CD14-positive monocyte (primary cell): ENCODE measurements at regions not wholly inside any gene's neighbourhood (a gene's known extent, or its start where the extent isn't known, plus 50 kb on each side); places are given as distances from the start of the nearest gene placed in this dataset.

ENCODE experiments used
- DNase-seq, 3 donors: peaks; one replicate each; pipeline ENCODE4 v3.0.0-alpha.2; 2011 to 2022
- H2AFZ ChIP-seq: 2 replicates; pipeline ENCODE4 v1.6.0; 2012; ENCODE audit warnings: mild to moderate bottlenecking, low read depth, low read length, inconsistent platforms; ENCODE audit not compliant: insufficient read depth, poor library complexity, severe bottlenecking
- H3K27ac ChIP-seq, 2 donors: 1 replicate in 1 of 2; 2 replicates in 1 of 2; pipeline ENCODE4 v1.5.1; 2012 to 2013; ENCODE audit warnings: low read length in 2 of 2, control low read depth in 1 of 2, inconsistent platforms in 1 of 2, low read depth in 1 of 2, mild to moderate bottlenecking in 1 of 2
- H3K27me3 ChIP-seq, 2 donors: one replicate each; pipeline versions ENCODE4 v1.6.0 to v1.6.1; 2011 to 2013; ENCODE audit warnings: low read length in 2 of 2; ENCODE audit not compliant: control insufficient read depth in 2 of 2, insufficient read depth in 2 of 2
- H3K36me3 ChIP-seq, 2 donors: replicated peaks in 1 of 2; 1 replicate in 1 of 2; 2 replicates in 1 of 2; pipeline versions ENCODE4 v1.5.1 to v1.6.1; 2012 to 2013; ENCODE audit warnings: low read length in 2 of 2, control low read depth in 1 of 2, inconsistent platforms in 1 of 2, mild to moderate bottlenecking in 1 of 2; ENCODE audit not compliant: insufficient read depth in 2 of 2, control insufficient read depth in 1 of 2
- H3K4me1 ChIP-seq, 2 donors: 1 replicate in 1 of 2; 2 replicates in 1 of 2; pipeline versions ENCODE4 v1.5.1 to v1.6.1; 2012 to 2013; ENCODE audit warnings: low read length in 2 of 2, control low read depth in 1 of 2, inconsistent platforms in 1 of 2, mild to moderate bottlenecking in 1 of 2, moderate library complexity in 1 of 2; ENCODE audit not compliant: insufficient read depth in 2 of 2, control insufficient read depth in 1 of 2
- H3K4me2 ChIP-seq: replicated peaks from 2 replicates; pipeline ENCODE3; 2012; ENCODE audit warnings: low read length, moderate library complexity, mild to moderate bottlenecking; ENCODE audit not compliant: poor library complexity, severe bottlenecking; ENCODE audit errors: extremely low read depth
- H3K4me3 ChIP-seq, 3 experiments: fragments of 200-600 bp in 1 of 3; sonication (generic) in 1 of 3; replicated peaks in 1 of 3; 1 replicate in 2 of 3; 2 replicates in 1 of 3; pipeline ENCODE4 v1.5.1; 2011 to 2013; ENCODE audit warnings: low read length in 3 of 3, mild to moderate bottlenecking in 3 of 3, control low read depth in 2 of 3, low read depth in 2 of 3, inconsistent platforms in 1 of 3, moderate library complexity in 1 of 3
- H3K79me2 ChIP-seq: 2 replicates; pipeline ENCODE4 v1.6.0; 2012; ENCODE audit warnings: mild to moderate bottlenecking, control low read depth, inconsistent platforms, low read length, moderate library complexity; ENCODE audit not compliant: insufficient read depth
- H3K9ac ChIP-seq: 2 replicates; pipeline ENCODE4 v1.6.0; 2017; ENCODE audit warnings: low read length, mild to moderate bottlenecking; ENCODE audit not compliant: insufficient read depth, poor library complexity, severe bottlenecking
- H3K9me3 ChIP-seq, 2 donors: replicated peaks in 1 of 2; 1 replicate in 1 of 2; 2 replicates in 1 of 2; pipeline versions ENCODE4 v1.5.1 to v1.6.1; 2012 to 2013; ENCODE audit warnings: low read length in 2 of 2, control low read depth in 1 of 2; ENCODE audit not compliant: control insufficient read depth in 1 of 2, insufficient read depth in 1 of 2
- H4K20me1 ChIP-seq: 2 replicates; pipeline ENCODE4 v1.6.0; 2012; ENCODE audit warnings: mild to moderate bottlenecking, low read length, control low read depth, moderate library complexity; ENCODE audit not compliant: insufficient read depth
- H3K27ac Mint-ChIP-seq, 7 donors: one replicate each; pipeline ENCODE4 v1.8.0; 2020; ENCODE audit warnings: mild to moderate bottlenecking in 7 of 7, mixed read lengths in 7 of 7, moderate library complexity in 6 of 7, inconsistent platforms in 2 of 7
- H3K27me3 Mint-ChIP-seq, 3 donors: one replicate each; pipeline ENCODE4 v1.8.0; 2021 to 2022; ENCODE audit warnings: low read depth in 3 of 3, mild to moderate bottlenecking in 3 of 3, mixed read lengths in 3 of 3, moderate library complexity in 3 of 3, inconsistent platforms in 1 of 3
- H3K36me3 Mint-ChIP-seq, 2 donors: one replicate each; pipeline ENCODE4 v1.8.0; 2020; ENCODE audit warnings: mixed read lengths in 2 of 2, inconsistent platforms in 1 of 2, mild to moderate bottlenecking in 1 of 2
- H3K4me1 Mint-ChIP-seq: one replicate; pipeline ENCODE4 v1.8.0; 2020; ENCODE audit warnings: mild to moderate bottlenecking, mixed read lengths
- H3K4me3 Mint-ChIP-seq, 2 donors: one replicate each; pipeline ENCODE4 v1.8.0; 2020; ENCODE audit warnings: mild to moderate bottlenecking in 2 of 2, mixed read lengths in 2 of 2, moderate library complexity in 1 of 2
- H3K9me3 Mint-ChIP-seq, 7 donors: one replicate each; pipeline ENCODE4 v1.8.0; 2020 to 2022; ENCODE audit warnings: mixed read lengths in 7 of 7, mild to moderate bottlenecking in 6 of 7, moderate library complexity in 6 of 7, inconsistent platforms in 2 of 7
- CTCF ChIP-seq: fragments of 200-600 bp; IDR thresholded peaks from one replicate; pipeline ENCODE4 v1.8.0; 2022; ENCODE audit warnings: antibody characterized with exemption, mild to moderate bottlenecking
- WGBS: methylation state at CpG from one replicate; pipeline ENCODE4 v1.1.5; 2013; ENCODE audit warnings: missing lambda C conversion rate; ENCODE audit not compliant: insufficient coverage; 5-methylcytosine and 5-hydroxymethylcytosine counted together
- intact Hi-C, 2 donors: fragments of 100-400 bp; cut with micrococcal nuclease; formaldehyde crosslinking; loops; one replicate each; pipeline versions ENCODE4 v1.15.0 to v1.15.1; 2023

GRCh38 chr6:12404651-12405050, 114.5 kb downstream of the EDN1 start:
- H3K27ac ChIP-seq, result no peak overlapping the region

GRCh38 chr6:12408752-12409151, 118.6 kb downstream of the EDN1 start:
- Histone ChIP-seq H3K27ac (no peak overlapping the region), H4K20me1 (no peaks in the 10 kb centered on the region), H3K9me3 (no peaks in the 10 kb centered on the region), H3K36me3 (no peaks in the 10 kb centered on the region), H3K9ac (no peak overlapping the region), H3K27me3 (no peaks in the 10 kb centered on the region), H3K79me2 (no peaks in the 10 kb centered on the region), H3K4me1 (no peaks in the 10 kb centered on the region), H3K4me2 (no peak overlapping the region), H3K4me3 (no peak overlapping the region), H2AFZ (no peak overlapping the region)
- Mint-ChIP-seq H3K27me3 (peaks cover 1 to 7% (median 6%) of the 10 kb centered on the region in 3 donors), H3K9me3 (no peaks in the 10 kb centered on the region), H3K4me3 (no peak overlapping the region), H3K27ac (no peak overlapping the region), H3K36me3 (no peaks in the 10 kb centered on the region), H3K4me1 (no peaks in the 10 kb centered on the region)
- TF ChIP-seq CTCF, result no peak
- intact Hi-C loops, result no loop called here
- DNase-seq, result no peak
- 79% methylated on average over 4 of the region's 9 CpGs for WGBS

More at GRCh38 chr6:12404651-12405050, 114.5 kb downstream of the EDN1 start:
- no peak overlapping the region for H3K27ac Mint-ChIP-seq
- H3K79me2 ChIP-seq, result no peaks in the 10 kb centered on the region
- TF ChIP-seq CTCF, result no peak
- H3K9ac ChIP-seq, result no peak overlapping the region
- H3K36me3 Mint-ChIP-seq, result no peaks in the 10 kb centered on the region
- no peak overlapping the region for H3K4me3 ChIP-seq
- H3K9me3 ChIP-seq, result no peaks in the 10 kb centered on the region
- no peak for DNase-seq
- no peaks in the 10 kb centered on the region for H3K27me3 ChIP-seq
- H3K4me2 ChIP-seq, result no peak overlapping the region
- H3K27me3 Mint-ChIP-seq, result peaks cover 2 to 7% (median 4%) of the 10 kb centered on the region in 3 donors
- intact Hi-C loops, result no loop called here
- H2AFZ ChIP-seq, result no peak overlapping the region
- no peaks in the 10 kb centered on the region for H3K4me1 ChIP-seq
- H3K36me3 ChIP-seq, result no peaks in the 10 kb centered on the region
- no peaks in the 10 kb centered on the region for H4K20me1 ChIP-seq
- no peaks in the 10 kb centered on the region for H3K4me1 Mint-ChIP-seq
- H3K4me3 Mint-ChIP-seq, result no peak overlapping the region
- H3K9me3 Mint-ChIP-seq, result no peaks in the 10 kb centered on the region
- no CpG with 5 or more reads among the region's 1 CpG for WGBS
